Liver (tissue), 7 donors: ENCODE measurements at regions not wholly inside any gene's neighbourhood (a gene's known extent, or its start where the extent isn't known, plus 50 kb on each side); places are given as distances from the start of the nearest gene placed in this dataset.

Experiments used
- DNase-seq: peaks from one replicate; pipeline ENCODE4 v3.0.0-alpha.2; 2017; ENCODE audit warnings: low spot score
- H3K27ac ChIP-seq, 2 donors: one replicate each; pipeline ENCODE4 v1.7.0; 2013; ENCODE audit warnings: inconsistent platforms in 2 of 2, low read length in 2 of 2, control low read depth in 1 of 2, low read depth in 1 of 2, mild to moderate bottlenecking in 1 of 2
- H3K27me3 ChIP-seq, 4 donors: one replicate each; pipeline versions ENCODE4 v1.6.1 to v1.7.0; 2013; ENCODE audit warnings: low read length in 3 of 4, inconsistent platforms in 1 of 4, mild to moderate bottlenecking in 1 of 4, moderate library complexity in 1 of 4; ENCODE audit not compliant: control insufficient read depth in 4 of 4, insufficient read depth in 4 of 4
- H3K36me3 ChIP-seq, 4 donors: one replicate each; pipeline versions ENCODE4 v1.6.1 to v1.7.0; 2013; ENCODE audit warnings: low read length in 3 of 4, mild to moderate bottlenecking in 3 of 4, low read depth in 1 of 4, moderate library complexity in 1 of 4; ENCODE audit not compliant: control insufficient read depth in 4 of 4, insufficient read depth in 3 of 4
- H3K4me1 ChIP-seq, 4 donors: one replicate each; pipeline versions ENCODE4 v1.6.1 to v1.7.0; 2013; ENCODE audit warnings: low read length in 3 of 4, mild to moderate bottlenecking in 3 of 4, moderate library complexity in 1 of 4; ENCODE audit not compliant: control insufficient read depth in 4 of 4, insufficient read depth in 4 of 4
- H3K4me3 ChIP-seq, 3 donors: one replicate each; pipeline versions ENCODE4 v1.6.1 to v1.7.0; 2013; ENCODE audit warnings: low read length in 3 of 3, control low read depth in 1 of 3, low read depth in 1 of 3, mild to moderate bottlenecking in 1 of 3
- H3K9ac ChIP-seq, 2 donors: one replicate each; pipeline ENCODE4 v1.7.0; 2013; ENCODE audit warnings: low read length in 2 of 2, mild to moderate bottlenecking in 2 of 2, moderate library complexity in 2 of 2, control low read depth in 1 of 2, low read depth in 1 of 2
- H3K9me3 ChIP-seq, 4 donors: one replicate each; pipeline versions ENCODE4 v1.6.1 to v1.7.0; 2013; ENCODE audit warnings: low read length in 3 of 4; ENCODE audit not compliant: control insufficient read depth in 4 of 4
- GABPA ChIP-seq, 2 donors: IDR thresholded peaks in 1 of 2; conservative IDR thresholded peaks in 1 of 2; 2 replicates each; pipeline ENCODE4 v1.6.1; 2016; ENCODE audit warnings: antibody characterized with exemption in 2 of 2, mild to moderate bottlenecking in 1 of 2, moderate library complexity in 1 of 2
- NR2F2 ChIP-seq: IDR thresholded peaks from 2 replicates; pipeline ENCODE4 v1.6.1; 2016; ENCODE audit warnings: antibody characterized with exemption
- WGBS: extraction: QIAGEN DNeasy Blood & Tissue Kit; methylation state at CpG from one replicate; pipeline ENCODE4 v1.1.7; 2013; 5-methylcytosine and 5-hydroxymethylcytosine counted together
- donor health status: healthy.
- donor health status: healthy.
- donor health status: healthy.
- donor health status: healthy.

- no peaks in the 10 kb centered on the region for H3K9me3 ChIP-seq
- no peaks in the 10 kb centered on the region for H3K27me3 ChIP-seq
- H3K36me3 ChIP-seq, result no peaks in the 10 kb centered on the region
- no peak overlapping the region for H3K9ac ChIP-seq
- no peak for DNase-seq
- H3K27ac ChIP-seq, result peak overlapping the region; percentile 32 to 60
- TF ChIP-seq GABPA (IDR thresholded peaks at IDR 0.05 in 1 of 2, conservative IDR thresholded peaks at IDR 0.05 in 1 of 2) (no peak), NR2F2 (peak; percentile 9)
- peak overlapping the region in 1 of 3 donors; percentile 36 for H3K4me3 ChIP-seq
- H3K4me1 ChIP-seq, result peaks cover 0 to 17% (median 7%) of the 10 kb centered on the region in 4 donors
- WGBS, result 58% methylated on average over 18 of the region's 18 CpGs
Measured at GRCh38 chr5:72557167-72558045, 50.2 kb upstream of the ZNF366 start.
